ENCODE measurements at regions not wholly inside any gene's neighbourhood (a gene's known extent, or its start where the extent isn't known, plus 50 kb on each side); places are given as distances from the start of the nearest gene placed in this dataset.

- TF ChIP-seq RNF219 (CRISPR knock-in tag; IDR thresholded peaks at IDR 0.05), result no peak
- no peak for TF ChIP-seq KAT2B (IDR thresholded peaks at IDR 0.05; ENCODE audit: borderline replicate concordance, low read depth, low read length)
- no peak for TF ChIP-seq GMEB1 (CRISPR knock-in tag; IDR thresholded peaks at IDR 0.05; ENCODE audit: borderline replicate concordance)
- no peak for TF ChIP-seq TAF15 (IDR thresholded peaks at IDR 0.05; ENCODE audit: low read depth, low read length, poor library complexity, severe bottlenecking)
- TF ChIP-seq ZHX2 (IDR thresholded peaks at IDR 0.05; ENCODE audit: low read depth), result no peak
- TF ChIP-seq ZHX2 (CRISPR knock-in tag; IDR thresholded peaks at IDR 0.05; ENCODE audit: borderline replicate concordance), result no peak
- TF ChIP-seq SNRNP70 (IDR thresholded peaks at IDR 0.05; ENCODE audit: low read depth, low read length), result no peak
- TF ChIP-seq, protein P1, sequence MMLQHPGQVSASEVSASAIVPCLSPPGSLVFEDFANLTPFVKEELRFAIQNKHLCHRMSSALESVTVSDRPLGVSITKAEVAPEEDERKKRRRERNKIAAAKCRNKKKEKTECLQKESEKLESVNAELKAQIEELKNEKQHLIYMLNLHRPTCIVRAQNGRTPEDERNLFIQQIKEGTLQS (CRISPR knock-in tag; IDR thresholded peaks at IDR 0.05), result no peak
- TF ChIP-seq LRRFIP1 (CRISPR knock-in tag; conservative IDR thresholded peaks at IDR 0.05), result no peak
- TF ChIP-seq RFX1 (IDR thresholded peaks at IDR 0.05), result no peak
- TF ChIP-seq, protein P2, sequence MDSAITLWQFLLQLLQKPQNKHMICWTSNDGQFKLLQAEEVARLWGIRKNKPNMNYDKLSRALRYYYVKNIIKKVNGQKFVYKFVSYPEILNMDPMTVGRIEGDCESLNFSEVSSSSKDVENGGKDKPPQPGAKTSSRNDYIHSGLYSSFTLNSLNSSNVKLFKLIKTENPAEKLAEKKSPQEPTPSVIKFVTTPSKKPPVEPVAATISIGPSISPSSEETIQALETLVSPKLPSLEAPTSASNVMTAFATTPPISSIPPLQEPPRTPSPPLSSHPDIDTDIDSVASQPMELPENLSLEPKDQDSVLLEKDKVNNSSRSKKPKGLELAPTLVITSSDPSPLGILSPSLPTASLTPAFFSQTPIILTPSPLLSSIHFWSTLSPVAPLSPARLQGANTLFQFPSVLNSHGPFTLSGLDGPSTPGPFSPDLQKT (CRISPR knock-in tag; IDR thresholded peaks at IDR 0.05; ENCODE audit: borderline replicate concordance), result no peak
- TF ChIP-seq, protein P3, sequence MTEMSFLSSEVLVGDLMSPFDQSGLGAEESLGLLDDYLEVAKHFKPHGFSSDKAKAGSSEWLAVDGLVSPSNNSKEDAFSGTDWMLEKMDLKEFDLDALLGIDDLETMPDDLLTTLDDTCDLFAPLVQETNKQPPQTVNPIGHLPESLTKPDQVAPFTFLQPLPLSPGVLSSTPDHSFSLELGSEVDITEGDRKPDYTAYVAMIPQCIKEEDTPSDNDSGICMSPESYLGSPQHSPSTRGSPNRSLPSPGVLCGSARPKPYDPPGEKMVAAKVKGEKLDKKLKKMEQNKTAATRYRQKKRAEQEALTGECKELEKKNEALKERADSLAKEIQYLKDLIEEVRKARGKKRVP (CRISPR knock-in tag; IDR thresholded peaks at IDR 0.05), result no peak
- TF ChIP-seq NKX3-1 (CRISPR knock-in tag; IDR thresholded peaks at IDR 0.05), result no peak
- TF ChIP-seq ZFP36 (IDR thresholded peaks at IDR 0.05; ENCODE audit: borderline replicate concordance, low read depth, low read length, partially characterized antibody), result no peak
These were observed 327.4 kb upstream of the MAN1A1 start (continued) for GRCh38 chr6:119676961-119677360.
